ENCODE measurements at regions not wholly inside any gene's neighbourhood (a gene's known extent, or its start where the extent isn't known, plus 50 kb on each side); places are given as distances from the start of the nearest gene placed in this dataset.

- H3K4me3 ChIP-seq: no peak overlapping the region
- WGBS, 2 donors: 56 to 59% methylated on average over 3 of the region's 3 CpGs
- DNase-seq: no peak
- intact Hi-C loops (cut with DNase I; ENCODE audit: low total_unique reads): no loop called here
- H3K27me3 ChIP-seq: no peaks in the 10 kb centered on the region
- H3K4me1 ChIP-seq: no peaks in the 10 kb centered on the region
- TF ChIP-seq CTCF (IDR thresholded peaks at IDR 0.05): no peak
- no peak for TF ChIP-seq POLR2A (IDR thresholded peaks at IDR 0.05)
- H3K36me3 ChIP-seq (ENCODE audit: low read depth, missing control alignments): no peaks in the 10 kb centered on the region
- H3K27ac ChIP-seq: no peak overlapping the region
- no peaks in the 10 kb centered on the region for H3K9me3 ChIP-seq
Observed at GRCh38 chr7:26434974-26435373, 143.3 kb downstream of the SNX10 start.

- Histone ChIP-seq H3K36me3 (ENCODE audit: low read depth, missing control alignments) (no peaks in the 10 kb centered on the region), H3K4me3 (no peak overlapping the region), H3K27me3 (no peaks in the 10 kb centered on the region), H3K27ac (no peak overlapping the region), H3K4me1 (peaks cover 4% of the 10 kb centered on the region), H3K9me3 (no peaks in the 10 kb centered on the region)
- intact Hi-C loops (cut with DNase I; ENCODE audit: low total_unique reads): no loop called here
- peak; percentile 28 for DNase-seq
- WGBS, 2 donors: 62 to 66% methylated on average over 4 of the region's 4 CpGs
- TF ChIP-seq CTCF (IDR thresholded peaks at IDR 0.05): no peak
- TF ChIP-seq POLR2A (IDR thresholded peaks at IDR 0.05): no peak
Observed at GRCh38 chr7:26437003-26437532, 145.4 kb downstream of the SNX10 start.

GRCh38 chr7:26438078-26438477 lies 146.4 kb downstream of the SNX10 start:
- WGBS, 2 donors: 92 to 100% methylated on average over 1 of the region's 1 CpG
- no peak for DNase-seq
- Histone ChIP-seq H3K9me3 (no peaks in the 10 kb centered on the region), H3K36me3 (ENCODE audit: low read depth, missing control alignments) (no peaks in the 10 kb centered on the region), H3K27ac (no peak overlapping the region), H3K4me3 (no peak overlapping the region), H3K4me1 (peaks cover 4% of the 10 kb centered on the region), H3K27me3 (no peaks in the 10 kb centered on the region)
- TF ChIP-seq POLR2A (IDR thresholded peaks at IDR 0.05): no peak
- TF ChIP-seq CTCF (IDR thresholded peaks at IDR 0.05): no peak
- intact Hi-C loops (cut with DNase I; ENCODE audit: low total_unique reads): no loop called here

GRCh38 chr7:26439521-26440232 lies 148.0 kb downstream of the SNX10 start:
- intact Hi-C loops (cut with DNase I; ENCODE audit: low total_unique reads): no loop called here
- WGBS, 2 donors: 77 to 90% methylated on average over 7 of the region's 7 CpGs

More at GRCh38 chr7:26439521-26440232, 148.0 kb downstream of the SNX10 start:
- Histone ChIP-seq H3K9me3 (no peaks in the 10 kb centered on the region), H3K36me3 (ENCODE audit: low read depth, missing control alignments) (no peaks in the 10 kb centered on the region), H3K27ac (no peak overlapping the region), H3K4me1 (peaks cover 4% of the 10 kb centered on the region), H3K4me3 (no peak overlapping the region), H3K27me3 (no peaks in the 10 kb centered on the region)
- TF ChIP-seq CTCF (IDR thresholded peaks at IDR 0.05): no peak
- no peak for TF ChIP-seq POLR2A (IDR thresholded peaks at IDR 0.05)
- DNase-seq: no peak

All from testis (tissue), 2 donors.